Ascending aorta (tissue), 2 donors: ENCODE measurements at regions not wholly inside any gene's neighbourhood (a gene's known extent, or its start where the extent isn't known, plus 50 kb on each side); places are given as distances from the start of the nearest gene placed in this dataset.

ENCODE experiments used
- DNase-seq, 2 donors: peaks; one replicate each; pipeline ENCODE4 v3.0.0-alpha.2; 2019; ENCODE audit warnings: low spot score in 2 of 2
- H3K27ac ChIP-seq, 2 donors: fragments of 200-600 bp; sonication (generic); one replicate each; pipeline ENCODE4 v1.5.1; 2016 to 2017; ENCODE audit warnings: mild to moderate bottlenecking in 1 of 2
- H3K27me3 ChIP-seq: fragments of 200-600 bp; sonication (generic); one replicate; pipeline ENCODE4 v1.5.1; 2017
- H3K36me3 ChIP-seq, 2 donors: fragments of 200-600 bp; sonication (generic); one replicate each; pipeline ENCODE4 v1.5.1; 2016
- H3K4me1 ChIP-seq, 2 donors: fragments of 200-600 bp; sonication (generic); one replicate each; pipeline ENCODE4 v1.5.1; 2016 to 2017; ENCODE audit warnings: mild to moderate bottlenecking in 1 of 2
- H3K4me3 ChIP-seq, 2 donors: fragments of 200-600 bp; sonication (generic); one replicate each; pipeline ENCODE4 v1.5.1; 2016 to 2017; ENCODE audit warnings: mild to moderate bottlenecking in 1 of 2
- H3K9me3 ChIP-seq, 2 donors: fragments of 200-600 bp; sonication (generic); one replicate each; pipeline ENCODE4 v1.5.1; 2016
- intact Hi-C: fragments of 100-400 bp; cut with DNase I; formaldehyde crosslinking; loops from one replicate; pipeline ENCODE4 v1.15.1; 2023
- TF ChIP-seq, protein P1 (sequence below), 3 experiments: fragments of 200-600 bp in 2 of 3; fragments of 450-650 bp in 1 of 3; sonication (generic) in 2 of 3; IDR thresholded peaks; one replicate each; pipeline ENCODE4 v1.5.1; 2016 to 2019; ENCODE audit warnings: antibody characterized with exemption in 3 of 3, mild to moderate bottlenecking in 1 of 3, moderate library complexity in 1 of 3

DNA sequence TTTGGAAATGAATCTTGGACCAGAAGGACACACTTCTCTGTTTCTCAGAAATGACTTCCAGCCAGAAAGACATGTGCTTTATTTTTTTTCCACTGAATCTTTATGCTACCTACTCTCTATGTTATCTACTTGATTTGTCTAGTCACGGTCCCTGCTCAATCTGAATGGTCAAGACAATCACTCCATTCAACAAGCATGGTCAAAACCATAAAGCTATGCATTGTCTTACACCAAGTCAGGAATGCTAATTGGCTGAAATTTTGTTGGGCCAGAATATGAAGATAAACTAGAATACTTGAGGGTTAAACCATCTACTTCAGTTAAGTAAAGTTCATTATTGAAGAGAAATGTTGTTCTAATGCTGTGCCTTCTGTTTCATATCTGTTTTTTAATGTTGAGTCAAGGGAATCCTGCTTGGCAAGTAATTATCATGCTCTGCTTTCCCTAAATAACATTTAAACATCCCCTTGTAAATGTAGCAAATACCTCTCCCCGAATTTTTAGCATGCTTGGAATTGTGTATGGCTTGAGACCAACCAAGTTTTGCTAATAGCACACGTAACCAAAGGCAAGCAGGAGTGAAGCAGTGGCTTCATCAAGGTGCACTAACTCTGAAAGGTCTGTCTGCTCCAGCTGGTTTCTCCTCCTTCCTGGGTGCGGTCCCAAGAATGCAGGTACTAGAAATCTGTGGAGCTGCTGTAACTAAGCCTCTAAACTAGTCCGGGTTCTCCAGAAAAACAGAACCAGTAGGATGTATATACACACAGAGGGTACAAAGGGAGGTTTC lies 190.3 kb upstream of the CDYL start:
- no peak overlapping the region for H3K27ac ChIP-seq
- H3K27me3 ChIP-seq: no peaks in the 10 kb centered on the region
- peaks cover 0 to 3% of the 10 kb centered on the region in 2 donors for H3K4me1 ChIP-seq
- TF ChIP-seq, protein P1, sequence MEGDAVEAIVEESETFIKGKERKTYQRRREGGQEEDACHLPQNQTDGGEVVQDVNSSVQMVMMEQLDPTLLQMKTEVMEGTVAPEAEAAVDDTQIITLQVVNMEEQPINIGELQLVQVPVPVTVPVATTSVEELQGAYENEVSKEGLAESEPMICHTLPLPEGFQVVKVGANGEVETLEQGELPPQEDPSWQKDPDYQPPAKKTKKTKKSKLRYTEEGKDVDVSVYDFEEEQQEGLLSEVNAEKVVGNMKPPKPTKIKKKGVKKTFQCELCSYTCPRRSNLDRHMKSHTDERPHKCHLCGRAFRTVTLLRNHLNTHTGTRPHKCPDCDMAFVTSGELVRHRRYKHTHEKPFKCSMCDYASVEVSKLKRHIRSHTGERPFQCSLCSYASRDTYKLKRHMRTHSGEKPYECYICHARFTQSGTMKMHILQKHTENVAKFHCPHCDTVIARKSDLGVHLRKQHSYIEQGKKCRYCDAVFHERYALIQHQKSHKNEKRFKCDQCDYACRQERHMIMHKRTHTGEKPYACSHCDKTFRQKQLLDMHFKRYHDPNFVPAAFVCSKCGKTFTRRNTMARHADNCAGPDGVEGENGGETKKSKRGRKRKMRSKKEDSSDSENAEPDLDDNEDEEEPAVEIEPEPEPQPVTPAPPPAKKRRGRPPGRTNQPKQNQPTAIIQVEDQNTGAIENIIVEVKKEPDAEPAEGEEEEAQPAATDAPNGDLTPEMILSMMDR (IDR thresholded peaks at IDR 0.05): no peak
- H3K4me3 ChIP-seq: no peak overlapping the region
- no peaks in the 10 kb centered on the region for H3K9me3 ChIP-seq
- no peak for DNase-seq
- intact Hi-C loops: no loop called here
- no peaks in the 10 kb centered on the region for H3K36me3 ChIP-seq

DNA sequence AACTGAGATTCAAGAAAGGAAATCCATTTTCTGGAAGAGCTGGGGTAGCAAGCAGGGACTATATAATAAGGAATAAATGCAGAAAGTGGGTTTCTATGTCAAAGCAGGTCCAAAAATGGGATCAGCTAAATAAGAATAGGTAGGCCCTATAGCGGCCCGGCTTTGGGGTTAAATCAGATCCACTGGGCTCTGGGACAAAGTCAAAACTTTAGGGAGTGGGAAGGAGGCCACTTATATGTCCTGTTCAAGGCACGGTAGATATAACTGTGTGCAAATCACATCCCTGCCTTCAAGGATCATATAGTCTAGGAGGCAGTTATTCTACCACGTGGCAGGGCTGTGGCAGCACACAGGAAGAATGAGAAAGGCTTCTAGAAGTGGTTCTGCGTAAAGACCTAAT lies 191.4 kb upstream of the CDYL start:
- H3K4me3 ChIP-seq: no peak overlapping the region
- no peaks in the 10 kb centered on the region for H3K36me3 ChIP-seq
- H3K27ac ChIP-seq: no peak overlapping the region
- DNase-seq: no peak
- H3K4me1 ChIP-seq: peaks cover 0 to 3% of the 10 kb centered on the region in 2 donors
- no peaks in the 10 kb centered on the region for H3K9me3 ChIP-seq
- H3K27me3 ChIP-seq: no peaks in the 10 kb centered on the region
- TF ChIP-seq, protein P1 (IDR thresholded peaks at IDR 0.05): no peak
- intact Hi-C loops: no loop called here

DNA sequence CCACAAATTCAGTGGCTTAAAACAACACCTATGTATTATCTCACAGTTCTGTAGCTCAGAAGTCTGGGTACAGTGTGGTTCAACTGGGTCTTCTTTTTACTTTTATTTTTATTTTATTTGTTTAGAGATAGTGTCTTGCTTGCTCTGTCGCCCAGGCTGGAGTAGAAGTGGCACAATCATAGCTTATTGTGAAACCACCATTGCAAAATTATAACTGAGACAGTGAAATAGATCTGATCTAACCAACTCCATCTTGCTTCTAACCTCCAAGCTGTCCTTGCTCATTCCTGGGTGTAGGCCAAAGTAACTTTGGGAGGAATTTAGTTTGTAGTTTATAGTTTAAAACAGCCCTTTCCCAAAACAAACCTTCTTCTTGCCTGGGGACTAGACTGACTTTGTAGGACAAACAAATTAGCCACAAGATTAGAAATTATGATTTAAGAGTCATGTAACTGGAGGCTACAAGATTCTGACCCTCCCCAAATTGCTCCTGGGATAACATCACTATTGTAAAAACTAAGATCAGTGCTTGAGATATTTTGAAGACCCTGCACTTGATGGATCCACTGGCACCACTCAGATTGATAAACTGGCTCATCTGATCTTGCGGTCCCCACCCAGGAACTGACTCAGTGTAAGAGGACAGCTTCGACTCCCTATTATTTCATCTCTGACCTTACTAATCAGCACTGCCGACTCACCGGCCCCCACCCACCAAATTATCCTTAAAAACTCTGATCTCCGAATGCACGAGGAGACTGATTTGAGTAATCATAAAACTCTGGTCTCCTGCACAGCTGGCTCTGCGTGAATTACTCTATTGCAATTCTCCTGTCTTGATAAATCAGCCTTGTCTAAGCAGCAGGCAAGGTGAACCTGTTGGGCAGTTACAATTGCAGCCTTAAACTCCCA lies 193.4 kb upstream of the CDYL start:
- DNase-seq: no peak
- Histone ChIP-seq H3K36me3 (no peaks in the 10 kb centered on the region), H3K9me3 (no peaks in the 10 kb centered on the region), H3K27me3 (no peaks in the 10 kb centered on the region), H3K27ac (peak overlapping the region; percentile 4 to 6), H3K4me1 (peaks cover 0 to 3% of the 10 kb centered on the region in 2 donors), H3K4me3 (no peak overlapping the region)
- TF ChIP-seq, protein P1 (IDR thresholded peaks at IDR 0.05): no peak
- intact Hi-C loops: no loop called here

DNA sequence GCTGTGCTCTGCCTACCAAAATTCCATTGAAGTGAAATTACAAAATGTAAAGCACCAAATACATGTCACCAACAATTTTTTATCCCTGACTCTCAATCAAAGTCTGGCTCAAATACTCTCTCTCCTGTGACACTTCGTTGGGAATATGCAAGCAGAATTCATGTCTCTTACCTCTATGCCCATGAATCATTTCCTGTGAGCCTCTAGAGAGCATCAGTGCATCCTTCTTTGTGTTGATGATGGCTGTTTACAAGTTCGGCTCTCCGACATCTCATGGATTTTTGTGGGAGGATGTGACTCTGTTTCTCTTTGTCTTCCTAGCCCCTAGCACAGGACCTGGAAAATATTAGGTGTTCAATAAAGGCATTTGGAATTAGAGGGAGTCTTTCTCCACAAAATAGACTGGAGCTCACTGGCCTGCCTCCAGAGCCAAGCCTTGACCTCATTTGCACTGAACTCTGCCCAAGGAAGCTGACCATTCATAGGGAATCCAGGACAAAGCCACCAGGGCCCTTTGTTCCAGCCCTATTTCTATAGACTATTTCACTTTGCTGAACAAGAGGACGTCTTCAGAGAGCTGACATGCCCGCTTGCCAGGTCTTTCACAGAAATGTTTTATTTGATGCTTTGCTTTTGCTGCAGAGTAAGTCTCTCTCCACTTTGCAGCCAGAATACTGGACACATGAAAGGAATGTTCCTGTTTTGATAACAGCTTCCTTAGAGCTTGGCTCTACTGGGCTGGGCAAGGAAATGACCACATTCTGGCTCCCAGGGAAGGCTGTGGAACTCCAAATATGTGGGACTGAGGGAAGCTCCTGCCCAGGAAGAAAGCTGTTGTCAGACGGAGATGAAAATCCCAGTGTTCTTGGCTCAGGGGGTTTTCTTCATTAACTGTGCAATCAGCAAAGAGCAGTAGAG lies 194.5 kb upstream of the CDYL start:
- no peak for DNase-seq
- Histone ChIP-seq H3K4me3 (no peak overlapping the region), H3K36me3 (no peaks in the 10 kb centered on the region), H3K27me3 (no peaks in the 10 kb centered on the region), H3K9me3 (no peaks in the 10 kb centered on the region), H3K4me1 (peaks cover 0 to 3% of the 10 kb centered on the region in 2 donors), H3K27ac (peak overlapping the region in 1 of 2 donors; percentile 6)
- TF ChIP-seq, protein P1 (IDR thresholded peaks at IDR 0.05): no peak
- intact Hi-C loops: no loop called here

DNA sequence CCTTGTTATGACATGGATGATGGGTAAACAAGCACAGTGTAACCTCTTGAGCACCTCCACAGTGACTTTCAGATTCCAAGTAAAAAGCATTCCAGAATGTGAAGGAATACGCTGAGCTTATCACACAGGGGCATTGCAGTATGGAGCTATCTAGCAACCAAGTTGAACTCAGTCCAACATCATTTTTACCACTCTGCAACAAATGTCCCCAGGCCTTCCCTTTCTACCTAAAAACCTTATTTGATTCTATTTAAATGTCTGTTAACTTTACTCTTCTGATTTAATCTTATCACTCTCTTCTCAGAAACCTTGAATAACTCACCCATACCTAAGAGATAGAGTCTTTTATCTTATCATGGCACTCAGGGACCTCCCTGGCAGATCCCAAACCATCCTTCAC lies 195.8 kb upstream of the CDYL start:
- Histone ChIP-seq H3K4me1 (peaks cover 0 to 3% of the 10 kb centered on the region in 2 donors), H3K36me3 (no peaks in the 10 kb centered on the region), H3K4me3 (no peak overlapping the region), H3K9me3 (no peaks in the 10 kb centered on the region), H3K27me3 (no peaks in the 10 kb centered on the region), H3K27ac (no peak overlapping the region)
- TF ChIP-seq, protein P1 (IDR thresholded peaks at IDR 0.05): no peak
- DNase-seq: no peak
- intact Hi-C loops: no loop called here
